SU-DHL-6 (cell line): ENCODE measurements at regions not wholly inside any gene's neighbourhood (a gene's known extent, or its start where the extent isn't known, plus 50 kb on each side); places are given as distances from the start of the nearest gene placed in this dataset.

Experiments used
- H2AFZ ChIP-seq: fragments of 200-600 bp; sonication (generic); 2 replicates; pipeline ENCODE4 v1.6.1; 2014; ENCODE audit warnings: low read depth, mild to moderate bottlenecking, moderate library complexity, mixed read lengths, antibody characterized with exemption, low read length; ENCODE audit not compliant: severe bottlenecking
- H3F3A ChIP-seq: fragments of 200-600 bp; shearing (Covaris generic); 2 replicates; pipeline ENCODE4 v1.6.0; 2016; ENCODE audit warnings: antibody characterized with exemption, mild to moderate bottlenecking; ENCODE audit not compliant: insufficient read depth
- H3K27ac ChIP-seq: fragments of 200-600 bp; sonication (generic); 2 replicates; pipeline ENCODE4 v1.5.1; 2016; ENCODE audit warnings: low read depth, mild to moderate bottlenecking, low read length, moderate library complexity, mixed read lengths
- H3K27me3 ChIP-seq: fragments of 200-600 bp; sonication (generic), shearing (Covaris generic); 2 replicates; pipeline ENCODE4 v1.6.0; 2014; ENCODE audit warnings: mild to moderate bottlenecking, low read length
- H3K36me3 ChIP-seq: fragments of 200-600 bp; sonication (generic); 2 replicates; pipeline ENCODE4 v1.6.1; 2014; ENCODE audit warnings: mild to moderate bottlenecking, low read length, mixed read lengths
- H3K4me2 ChIP-seq: fragments of 300-600, 200-600 bp; shearing (Covaris generic), sonication (generic); 2 replicates; pipeline ENCODE4 v1.6.0; 2014; ENCODE audit warnings: low read length, low read depth, mild to moderate bottlenecking; ENCODE audit not compliant: poor library complexity, severe bottlenecking
- H3K4me3 ChIP-seq: fragments of 200-600 bp; sonication (generic); 2 replicates; pipeline ENCODE4 v1.5.1; 2014; ENCODE audit warnings: antibody characterized with exemption, low read length, mild to moderate bottlenecking, mixed read lengths; ENCODE audit not compliant: insufficient read depth, poor library complexity, severe bottlenecking
- H3K79me2 ChIP-seq: fragments of 200-600 bp; sonication (generic); 2 replicates; pipeline ENCODE4 v1.6.1; 2014; ENCODE audit warnings: mild to moderate bottlenecking, low read length, moderate library complexity; ENCODE audit not compliant: insufficient read depth
- H3K9ac ChIP-seq: fragments of 200-600 bp; sonication (generic); 2 replicates; pipeline ENCODE4 v1.7.0; 2014; ENCODE audit warnings: mild to moderate bottlenecking, low read length
- H3K9me2 ChIP-seq: fragments of 200-600 bp; sonication (generic); replicated peaks from 2 replicates; pipeline ENCODE4 v1.6.1; 2014; ENCODE audit warnings: low read length; ENCODE audit not compliant: insufficient read depth
- H3K9me3 ChIP-seq: fragments of 200-600 bp; sonication (generic); 2 replicates; pipeline ENCODE4 v1.6.1; 2014; ENCODE audit warnings: low read length, mixed read lengths; ENCODE audit not compliant: insufficient read depth
- H4K20me1 ChIP-seq: fragments of 200-600 bp; sonication (generic); 2 replicates; pipeline ENCODE4 v1.6.1; 2014; ENCODE audit warnings: low read depth, mild to moderate bottlenecking, antibody characterized with exemption, low read length, moderate library complexity, mixed read lengths
- CTCF ChIP-seq: fragments of 200-600 bp; sonication (generic); IDR thresholded peaks from one replicate; pipeline ENCODE4 v1.5.1; 2017; ENCODE audit warnings: antibody characterized with exemption, mild to moderate bottlenecking, low read length, moderate library complexity; ENCODE audit not compliant: insufficient read depth, poor library complexity, severe bottlenecking
- EZH2phosphoT487 ChIP-seq: fragments of 200-600 bp; sonication (generic), shearing (Covaris generic); conservative IDR thresholded peaks from 2 replicates; pipeline ENCODE4 v1.6.1; 2018; ENCODE audit warnings: mild to moderate bottlenecking, antibody characterized with exemption, low read length, moderate library complexity, mixed read lengths

- no peaks in the 10 kb centered on the region for H3K9me2 ChIP-seq
Observed at GRCh38 chr13:25042151-25042865, 53.6 kb upstream of the PABPC3 start.

GRCh38 chr13:25044071-25044470 is 51.9 kb upstream of the PABPC3 start:
- H3K79me2 ChIP-seq: no peaks in the 10 kb centered on the region
- H3K9ac ChIP-seq: no peak overlapping the region
- H3K27me3 ChIP-seq: no peaks in the 10 kb centered on the region
- H3K4me2 ChIP-seq: no peak overlapping the region
- H3K36me3 ChIP-seq: no peaks in the 10 kb centered on the region
- H3F3A ChIP-seq: no peaks in the 10 kb centered on the region
- H3K27ac ChIP-seq: no peak overlapping the region
- H3K9me3 ChIP-seq: no peaks in the 10 kb centered on the region
- H2AFZ ChIP-seq: no peak overlapping the region
- no peaks in the 10 kb centered on the region for H4K20me1 ChIP-seq
- TF ChIP-seq CTCF: no peak
- no peak for TF ChIP-seq EZH2phosphoT487
- no peak overlapping the region for H3K4me3 ChIP-seq
- H3K9me2 ChIP-seq: no peaks in the 10 kb centered on the region

More at GRCh38 chr13:25042151-25042865, 53.6 kb upstream of the PABPC3 start:
- H4K20me1 ChIP-seq: no peaks in the 10 kb centered on the region
- no peaks in the 10 kb centered on the region for H3K36me3 ChIP-seq
- no peak overlapping the region for H2AFZ ChIP-seq
- H3K27ac ChIP-seq: no peak overlapping the region
- no peaks in the 10 kb centered on the region for H3K27me3 ChIP-seq
- H3K4me3 ChIP-seq: no peak overlapping the region
- H3F3A ChIP-seq: no peaks in the 10 kb centered on the region
- no peaks in the 10 kb centered on the region for H3K9me3 ChIP-seq
- no peak overlapping the region for H3K9ac ChIP-seq
- no peaks in the 10 kb centered on the region for H3K79me2 ChIP-seq
- TF ChIP-seq CTCF (no peak), EZH2phosphoT487 (no peak)
- H3K4me2 ChIP-seq: no peak overlapping the region
